Natural killer cell (primary cell): ENCODE measurements at regions not wholly inside any gene's neighbourhood (a gene's known extent, or its start where the extent isn't known, plus 50 kb on each side); places are given as distances from the start of the nearest gene placed in this dataset.

ENCODE experiments used
- ATAC-seq, 3 donors: fragments of 150-1000 bp in 2 of 3; fragments of 200-7000 bp in 1 of 3; cut with Tn5 transposase; 1 replicate in 1 of 3; 2 replicates in 2 of 3; pipeline ENCODE4 v1.10.0; 2021; ENCODE audit warnings: mild to moderate bottlenecking in 2 of 3, moderate library complexity in 2 of 3
- DNase-seq, 2 donors: peaks; one replicate each; pipeline versions ENCODE4 v3.0.0 to v3.0.0-alpha.2; 2013 to 2021; ENCODE audit warnings: mixed read lengths in 1 of 2
- H3K27ac ChIP-seq: one replicate; pipeline ENCODE4 v1.5.1; 2013; ENCODE audit warnings: mild to moderate bottlenecking, low read length
- H3K27me3 ChIP-seq: one replicate; pipeline ENCODE4 v1.6.1; 2013; ENCODE audit warnings: low read length; ENCODE audit not compliant: control insufficient read depth, insufficient read depth
- H3K36me3 ChIP-seq: one replicate; pipeline ENCODE4 v1.6.1; 2013; ENCODE audit warnings: low read length; ENCODE audit not compliant: control insufficient read depth, insufficient read depth
- H3K4me1 ChIP-seq: one replicate; pipeline ENCODE4 v1.6.1; 2013; ENCODE audit warnings: low read length; ENCODE audit not compliant: control insufficient read depth, insufficient read depth
- H3K4me3 ChIP-seq: one replicate; pipeline ENCODE4 v1.5.1; 2013; ENCODE audit warnings: low read length
- H3K9me3 ChIP-seq: one replicate; pipeline ENCODE4 v1.6.1; 2013; ENCODE audit warnings: low read length; ENCODE audit not compliant: control insufficient read depth, insufficient read depth
- H3K27ac Mint-ChIP-seq, 2 donors: one replicate each; pipeline ENCODE4 v1.8.0; 2022; ENCODE audit warnings: mild to moderate bottlenecking in 2 of 2, mixed read lengths in 2 of 2, moderate library complexity in 1 of 2
- H3K27me3 Mint-ChIP-seq, 2 donors: one replicate each; pipeline ENCODE4 v1.8.0; 2022; ENCODE audit warnings: low read depth in 2 of 2, mixed read lengths in 2 of 2
- H3K36me3 Mint-ChIP-seq: one replicate; pipeline ENCODE4 v1.8.0; 2022; ENCODE audit warnings: mixed read lengths
- H3K4me1 Mint-ChIP-seq, 2 donors: one replicate each; pipeline ENCODE4 v1.8.0; 2022; ENCODE audit warnings: mixed read lengths in 2 of 2
- H3K4me3 Mint-ChIP-seq: one replicate; pipeline ENCODE4 v1.8.0; 2022; ENCODE audit warnings: mild to moderate bottlenecking, moderate library complexity, mixed read lengths
- H3K9me3 Mint-ChIP-seq, 2 donors: one replicate each; pipeline ENCODE4 v1.8.0; 2022; ENCODE audit warnings: mixed read lengths in 2 of 2
- WGBS: methylation state at CpG from one replicate; pipeline ENCODE4 v1.1.7; 2013; ENCODE audit warnings: missing lambda C conversion rate; ENCODE audit not compliant: insufficient coverage; 5-methylcytosine and 5-hydroxymethylcytosine counted together
- intact Hi-C: fragments of 100-400 bp; cut with micrococcal nuclease; formaldehyde crosslinking; loops from one replicate; pipeline ENCODE4 v1.14.2; 2022
- TF ChIP-seq, protein P1 (sequence below): fragments of 200-600 bp; IDR thresholded peaks from one replicate; pipeline ENCODE4 v1.8.0; 2022; ENCODE audit warnings: antibody characterized with exemption

DNA sequence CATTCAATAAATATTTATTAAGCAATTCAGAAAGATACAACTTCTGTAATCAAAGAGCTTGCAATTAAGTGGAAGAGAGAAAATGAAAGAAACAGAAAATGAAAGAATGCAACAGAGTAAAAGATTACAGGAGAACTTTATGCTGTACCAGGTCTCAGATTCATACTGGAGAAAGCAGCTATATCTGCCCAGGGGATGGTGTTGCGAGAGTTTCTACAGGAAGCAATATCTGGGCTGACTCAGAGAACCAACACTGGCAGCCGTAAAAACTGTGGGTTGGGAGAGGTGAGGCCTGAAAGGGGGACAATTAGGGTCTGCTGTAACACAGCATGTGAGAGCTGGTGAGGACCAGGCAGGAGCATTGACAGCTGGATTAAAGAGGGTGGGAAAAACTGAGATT, 256.7 kb upstream of the TCF21 start:
- H3K4me3 Mint-ChIP-seq, result no peak overlapping the region
- TF ChIP-seq, protein P1, sequence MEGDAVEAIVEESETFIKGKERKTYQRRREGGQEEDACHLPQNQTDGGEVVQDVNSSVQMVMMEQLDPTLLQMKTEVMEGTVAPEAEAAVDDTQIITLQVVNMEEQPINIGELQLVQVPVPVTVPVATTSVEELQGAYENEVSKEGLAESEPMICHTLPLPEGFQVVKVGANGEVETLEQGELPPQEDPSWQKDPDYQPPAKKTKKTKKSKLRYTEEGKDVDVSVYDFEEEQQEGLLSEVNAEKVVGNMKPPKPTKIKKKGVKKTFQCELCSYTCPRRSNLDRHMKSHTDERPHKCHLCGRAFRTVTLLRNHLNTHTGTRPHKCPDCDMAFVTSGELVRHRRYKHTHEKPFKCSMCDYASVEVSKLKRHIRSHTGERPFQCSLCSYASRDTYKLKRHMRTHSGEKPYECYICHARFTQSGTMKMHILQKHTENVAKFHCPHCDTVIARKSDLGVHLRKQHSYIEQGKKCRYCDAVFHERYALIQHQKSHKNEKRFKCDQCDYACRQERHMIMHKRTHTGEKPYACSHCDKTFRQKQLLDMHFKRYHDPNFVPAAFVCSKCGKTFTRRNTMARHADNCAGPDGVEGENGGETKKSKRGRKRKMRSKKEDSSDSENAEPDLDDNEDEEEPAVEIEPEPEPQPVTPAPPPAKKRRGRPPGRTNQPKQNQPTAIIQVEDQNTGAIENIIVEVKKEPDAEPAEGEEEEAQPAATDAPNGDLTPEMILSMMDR, result no peak
- no peak overlapping the region for H3K27ac ChIP-seq
- no peaks in the 10 kb centered on the region for H3K36me3 Mint-ChIP-seq
- H3K4me1 ChIP-seq, result no peaks in the 10 kb centered on the region
- H3K27me3 Mint-ChIP-seq, result no peaks in the 10 kb centered on the region
- 49% methylated on average over 2 of the region's 2 CpGs for WGBS
- H3K4me1 Mint-ChIP-seq, result no peaks in the 10 kb centered on the region
- ATAC-seq (no peak), DNase-seq (no peak)
- H3K9me3 ChIP-seq, result no peaks in the 10 kb centered on the region
- no peaks in the 10 kb centered on the region for H3K27me3 ChIP-seq
- no peak overlapping the region for H3K4me3 ChIP-seq
- intact Hi-C loops, result no loop called here
- H3K36me3 ChIP-seq, result no peaks in the 10 kb centered on the region
- H3K9me3 Mint-ChIP-seq, result no peaks in the 10 kb centered on the region
- no peak overlapping the region for H3K27ac Mint-ChIP-seq

DNA sequence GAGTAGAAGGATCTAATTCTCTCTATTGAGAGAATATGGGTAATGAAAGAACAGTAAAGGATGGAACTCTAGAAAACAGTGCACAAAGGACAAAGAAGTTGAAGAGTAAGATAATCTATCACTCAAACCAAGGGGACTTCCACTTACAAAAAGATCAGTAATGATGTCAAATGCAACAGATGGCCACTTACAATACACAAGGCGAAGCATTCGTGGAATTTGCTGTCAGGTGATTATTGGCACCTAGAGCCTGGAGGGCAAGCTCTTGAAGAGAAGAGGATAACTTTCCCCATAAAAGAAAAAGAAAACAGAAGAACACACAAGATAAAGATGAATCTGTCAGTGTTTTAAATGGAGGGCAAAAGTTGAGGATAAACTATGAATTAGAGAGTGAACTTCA, 256.0 kb upstream of the TCF21 start:
- no peaks in the 10 kb centered on the region for H3K36me3 ChIP-seq

DNA sequence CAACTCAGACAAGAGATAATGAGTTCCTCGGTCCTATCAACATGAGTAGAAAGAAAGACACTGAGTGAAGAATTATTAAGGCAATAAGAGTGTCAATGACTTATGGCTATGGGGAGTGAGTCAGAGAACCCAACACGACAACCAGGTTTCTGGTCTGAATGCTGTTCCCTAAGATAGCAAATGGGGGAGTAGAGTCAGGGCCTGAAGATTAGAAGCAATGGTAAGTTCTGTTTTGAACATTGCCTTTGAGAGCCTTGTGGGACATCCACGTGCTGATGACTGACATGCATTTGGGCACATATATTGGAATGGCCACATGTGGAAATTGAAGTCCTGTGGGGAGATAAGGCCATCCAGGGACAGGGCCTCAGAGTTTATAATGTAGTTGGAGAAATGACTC, 254.4 kb upstream of the TCF21 start:
- no peaks in the 10 kb centered on the region for H3K27me3 Mint-ChIP-seq
- no peak for ATAC-seq
- Histone ChIP-seq H3K4me3 (no peak overlapping the region), H3K4me1 (no peaks in the 10 kb centered on the region), H3K9me3 (no peaks in the 10 kb centered on the region), H3K27me3 (no peaks in the 10 kb centered on the region), H3K27ac (no peak overlapping the region), H3K36me3 (no peaks in the 10 kb centered on the region)
- TF ChIP-seq, protein P1, result no peak
- no peaks in the 10 kb centered on the region for H3K4me1 Mint-ChIP-seq
- no peak for DNase-seq
- whole genome bisulfite sequencing, result 86% methylated on average over 3 of the region's 3 CpGs
- H3K27ac Mint-ChIP-seq, result no peak overlapping the region
- no peak overlapping the region for H3K4me3 Mint-ChIP-seq
- intact Hi-C loops, result no loop called here
- peaks cover 0 to 2% of the 10 kb centered on the region in 2 donors for H3K9me3 Mint-ChIP-seq
- H3K36me3 Mint-ChIP-seq, result no peaks in the 10 kb centered on the region

More for the DNA sequence above, 256.0 kb upstream of the TCF21 start:
- Mint-ChIP-seq H3K4me3 (no peak overlapping the region), H3K27ac (no peak overlapping the region), H3K27me3 (no peaks in the 10 kb centered on the region), H3K4me1 (no peaks in the 10 kb centered on the region), H3K9me3 (no peaks in the 10 kb centered on the region), H3K36me3 (no peaks in the 10 kb centered on the region)
- no peak overlapping the region for H3K27ac ChIP-seq
- H3K27me3 ChIP-seq, result no peaks in the 10 kb centered on the region
- no peak overlapping the region for H3K4me3 ChIP-seq
- H3K9me3 ChIP-seq, result no peaks in the 10 kb centered on the region
- DNase-seq (no peak), ATAC-seq (no peak)
- no peaks in the 10 kb centered on the region for H3K4me1 ChIP-seq
- intact Hi-C loops, result no loop called here
- TF ChIP-seq, protein P1, result no peak
- 100% methylated on average over 2 of the region's 2 CpGs for WGBS

DNA sequence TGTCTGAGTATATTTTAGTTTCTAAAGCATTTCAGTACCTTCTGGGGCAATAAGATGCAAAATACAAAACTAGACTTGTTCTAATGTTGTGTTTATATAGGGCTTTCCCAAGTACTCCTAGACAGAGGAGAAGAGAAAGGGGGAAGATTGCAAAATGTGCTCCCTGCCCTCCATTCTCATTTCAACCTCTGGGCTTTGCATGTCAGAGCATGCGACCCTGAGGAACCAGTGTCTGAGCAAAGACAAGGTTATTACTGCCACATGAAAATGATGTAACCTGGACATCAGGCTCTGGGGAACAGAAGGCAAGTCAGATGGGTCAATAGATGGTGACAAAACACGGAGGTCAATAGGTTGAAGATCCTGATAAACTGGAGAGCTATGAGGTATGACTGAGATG, 253.5 kb upstream of the TCF21 start:
- WGBS, result 74% methylated on average over 2 of the region's 2 CpGs
- TF ChIP-seq, protein P1, result no peak
- no peak overlapping the region for H3K27ac Mint-ChIP-seq
- intact Hi-C loops, result no loop called here
- Histone ChIP-seq H3K4me3 (no peak overlapping the region), H3K27ac (no peak overlapping the region), H3K36me3 (no peaks in the 10 kb centered on the region), H3K4me1 (no peaks in the 10 kb centered on the region), H3K27me3 (no peaks in the 10 kb centered on the region), H3K9me3 (no peaks in the 10 kb centered on the region)
- no peak for DNase-seq
- H3K4me1 Mint-ChIP-seq, result no peaks in the 10 kb centered on the region
- no peak for ATAC-seq
- no peaks in the 10 kb centered on the region for H3K36me3 Mint-ChIP-seq
- no peaks in the 10 kb centered on the region for H3K27me3 Mint-ChIP-seq
- peaks cover 0 to 3% of the 10 kb centered on the region in 2 donors for H3K9me3 Mint-ChIP-seq
- no peak overlapping the region for H3K4me3 Mint-ChIP-seq
